ENCODE measurements at regions not wholly inside any gene's neighbourhood (a gene's known extent, or its start where the extent isn't known, plus 50 kb on each side); places are given as distances from the start of the nearest gene placed in this dataset.
"Not testable (repeated sequence)": the region's sequence is repeated elsewhere in the genome, so short reads cannot be mapped to it uniquely, and the experiment has no call there.

DNA sequence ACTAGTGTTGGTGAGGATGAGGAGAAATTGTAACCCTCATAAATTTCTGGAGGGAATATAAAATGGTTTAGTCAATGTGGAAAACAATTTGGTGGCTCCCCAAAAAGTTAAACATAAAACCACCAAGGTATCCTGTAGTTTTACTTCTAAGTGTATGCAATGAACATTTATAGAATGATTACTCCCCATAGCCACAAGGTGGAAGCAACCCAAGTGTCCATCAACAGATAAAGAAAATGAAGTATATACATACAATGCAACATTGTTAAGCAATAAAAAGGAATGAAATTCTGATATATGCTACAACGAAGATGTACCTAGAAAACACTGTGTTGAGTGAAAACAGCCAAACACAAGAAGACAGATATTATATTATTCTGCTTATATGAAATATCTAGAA lies 569.1 kb upstream of the GRID2 start:
- no peak for DNase-seq (ENCODE audit: low read depth)
- TF ChIP-seq, protein P1, sequence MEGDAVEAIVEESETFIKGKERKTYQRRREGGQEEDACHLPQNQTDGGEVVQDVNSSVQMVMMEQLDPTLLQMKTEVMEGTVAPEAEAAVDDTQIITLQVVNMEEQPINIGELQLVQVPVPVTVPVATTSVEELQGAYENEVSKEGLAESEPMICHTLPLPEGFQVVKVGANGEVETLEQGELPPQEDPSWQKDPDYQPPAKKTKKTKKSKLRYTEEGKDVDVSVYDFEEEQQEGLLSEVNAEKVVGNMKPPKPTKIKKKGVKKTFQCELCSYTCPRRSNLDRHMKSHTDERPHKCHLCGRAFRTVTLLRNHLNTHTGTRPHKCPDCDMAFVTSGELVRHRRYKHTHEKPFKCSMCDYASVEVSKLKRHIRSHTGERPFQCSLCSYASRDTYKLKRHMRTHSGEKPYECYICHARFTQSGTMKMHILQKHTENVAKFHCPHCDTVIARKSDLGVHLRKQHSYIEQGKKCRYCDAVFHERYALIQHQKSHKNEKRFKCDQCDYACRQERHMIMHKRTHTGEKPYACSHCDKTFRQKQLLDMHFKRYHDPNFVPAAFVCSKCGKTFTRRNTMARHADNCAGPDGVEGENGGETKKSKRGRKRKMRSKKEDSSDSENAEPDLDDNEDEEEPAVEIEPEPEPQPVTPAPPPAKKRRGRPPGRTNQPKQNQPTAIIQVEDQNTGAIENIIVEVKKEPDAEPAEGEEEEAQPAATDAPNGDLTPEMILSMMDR (conservative IDR thresholded peaks at IDR 0.05; ENCODE audit: control insufficient read depth, insufficient read depth, low read depth, low read length) = no peak
- H3K4me3 ChIP-seq (ENCODE audit: control insufficient read depth, low read depth, low read length) = no peak overlapping the region

DNA sequence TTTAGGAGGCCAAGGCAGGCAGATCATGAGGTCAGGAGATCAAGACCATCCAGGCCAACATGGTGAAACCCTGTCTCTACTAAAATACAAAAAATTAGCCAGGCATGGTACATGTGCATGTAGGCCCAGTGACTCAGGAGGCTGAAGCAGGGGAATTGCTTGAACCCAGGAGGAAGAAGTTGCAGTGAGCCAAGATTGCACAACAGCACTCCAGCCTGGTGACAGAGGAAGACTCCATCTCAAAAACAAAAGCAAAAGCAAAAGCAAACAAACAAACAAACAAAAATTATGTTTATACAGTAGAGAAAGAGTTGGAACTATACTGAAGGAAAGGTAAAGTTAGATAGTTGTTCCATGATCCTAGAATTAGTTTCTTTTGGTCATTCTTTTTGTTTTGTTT lies 564.9 kb upstream of the GRID2 start:
- H3K4me3 ChIP-seq (ENCODE audit: control insufficient read depth, low read depth, low read length); DNase-seq (ENCODE audit: low read depth): not testable (repeated sequence)

DNA sequence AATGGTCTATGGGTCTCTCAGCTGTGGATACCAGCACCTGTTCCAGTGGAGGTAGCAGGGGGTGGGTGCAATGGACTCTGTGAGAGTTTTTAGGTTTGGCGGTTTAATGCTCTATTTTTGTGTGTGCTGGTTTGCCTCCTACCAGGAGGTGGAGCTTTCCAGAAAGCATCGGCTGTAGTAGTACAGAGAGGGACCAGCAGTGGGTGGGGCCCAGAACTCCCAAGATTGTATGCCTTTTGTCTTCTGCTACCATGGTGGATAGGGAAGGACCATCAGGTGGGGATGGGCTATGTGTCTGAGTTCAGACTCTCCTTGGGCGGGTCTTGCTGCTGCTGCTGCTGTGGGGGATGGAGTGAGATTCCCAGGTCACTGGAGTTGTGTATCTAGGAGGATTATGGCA lies 557.2 kb upstream of the GRID2 start:
- TF ChIP-seq, protein P1 (conservative IDR thresholded peaks at IDR 0.05; ENCODE audit: control insufficient read depth, insufficient read depth, low read depth, low read length) = no peak

DNA sequence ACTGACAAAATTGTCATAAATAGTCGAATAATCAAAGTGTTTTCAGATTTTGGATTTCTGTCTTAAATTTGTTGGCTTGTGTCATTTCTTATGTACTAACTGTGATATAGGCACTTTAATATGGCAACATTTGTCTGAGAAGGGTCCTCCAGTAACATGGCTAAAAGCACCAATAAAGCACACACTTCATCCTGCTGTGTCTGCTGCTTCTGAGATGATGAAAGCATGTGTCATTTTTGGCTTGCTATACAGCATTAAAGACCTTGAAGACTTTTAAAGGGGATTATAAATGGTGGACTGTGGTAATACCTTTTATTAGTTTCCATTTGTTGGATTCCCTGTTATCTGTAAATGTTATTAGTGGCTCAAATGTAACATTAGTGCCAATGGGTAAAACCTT lies 551.8 kb upstream of the GRID2 start:
- TF ChIP-seq, protein P1 (conservative IDR thresholded peaks at IDR 0.05; ENCODE audit: control insufficient read depth, insufficient read depth, low read depth, low read length) = no peak
- no peak for DNase-seq (ENCODE audit: low read depth)

More for the DNA sequence above, 557.2 kb upstream of the GRID2 start:
- H3K4me3 ChIP-seq (ENCODE audit: control insufficient read depth, low read depth, low read length) = no peak overlapping the region
- no peak for DNase-seq (ENCODE audit: low read depth)

DNA sequence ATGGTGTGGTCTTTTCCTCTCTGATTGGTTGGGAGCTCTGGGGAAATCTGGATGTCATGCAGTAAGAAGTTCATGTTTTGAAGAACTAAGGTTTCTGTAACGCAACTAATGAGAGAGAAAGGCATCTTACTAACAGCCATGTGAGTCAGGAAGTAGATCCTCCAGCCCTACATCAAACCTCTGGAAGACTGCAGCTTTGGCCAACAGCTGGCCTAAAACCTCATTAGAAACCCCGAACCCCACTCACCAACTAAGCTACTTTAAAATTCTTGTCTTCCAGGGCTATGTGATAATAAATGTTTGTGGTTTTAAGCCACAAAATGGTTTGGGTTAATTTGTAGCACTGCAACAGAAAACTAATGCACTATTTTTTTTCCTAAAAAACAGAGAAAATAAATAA lies 549.0 kb upstream of the GRID2 start:
- DNase-seq (ENCODE audit: low read depth) = no peak
- H3K4me3 ChIP-seq (ENCODE audit: control insufficient read depth, low read depth, low read length) = no peak overlapping the region
- TF ChIP-seq, protein P1 (conservative IDR thresholded peaks at IDR 0.05; ENCODE audit: control insufficient read depth, insufficient read depth, low read depth, low read length) = no peak

More for the DNA sequence above, 551.8 kb upstream of the GRID2 start:
- no peak overlapping the region for H3K4me3 ChIP-seq (ENCODE audit: control insufficient read depth, low read depth, low read length)

DNA sequence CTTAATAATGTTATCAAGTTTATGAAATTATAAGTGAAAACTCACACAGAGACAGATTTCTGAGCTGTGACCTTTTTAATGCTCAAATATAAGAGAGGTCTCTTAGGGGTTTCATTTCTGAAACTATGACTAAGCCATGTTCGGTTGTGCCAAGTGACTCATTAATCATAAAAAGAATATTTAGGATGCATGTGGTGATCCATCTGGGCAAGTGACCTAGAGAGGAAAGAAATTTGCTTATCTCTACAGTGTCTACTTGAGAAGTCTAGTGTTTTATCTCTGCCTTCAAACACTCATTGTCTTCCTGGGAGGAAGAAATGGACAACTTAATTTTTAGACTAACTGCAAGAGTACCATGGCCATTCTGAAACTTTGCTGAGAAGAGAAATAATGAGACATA lies 545.3 kb upstream of the GRID2 start:
- DNase-seq (ENCODE audit: low read depth) = no peak
- H3K4me3 ChIP-seq (ENCODE audit: control insufficient read depth, low read depth, low read length) = no peak overlapping the region
- TF ChIP-seq, protein P1 (conservative IDR thresholded peaks at IDR 0.05; ENCODE audit: control insufficient read depth, insufficient read depth, low read depth, low read length) = no peak

DNA sequence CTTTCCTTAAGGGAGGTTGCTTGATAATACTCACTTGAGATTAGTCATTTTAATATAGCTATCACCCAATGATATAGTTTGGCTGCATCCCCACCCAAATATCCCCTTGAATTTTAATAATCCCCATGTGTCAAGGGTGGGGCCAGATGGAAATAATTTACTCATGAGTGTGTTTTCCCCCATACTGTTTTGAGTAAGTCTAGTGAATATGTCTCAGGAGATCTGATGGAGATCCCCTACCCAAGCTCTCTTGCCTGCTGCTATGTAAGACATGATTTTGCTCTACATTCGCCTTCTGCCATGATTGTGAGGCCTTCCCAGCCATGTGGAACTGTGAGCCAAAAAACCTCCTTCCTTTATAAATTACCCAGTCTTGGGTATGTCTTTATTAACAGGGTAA lies 539.7 kb upstream of the GRID2 start:
- DNase-seq (ENCODE audit: low read depth) = no peak
- no peak overlapping the region for H3K4me3 ChIP-seq (ENCODE audit: control insufficient read depth, low read depth, low read length)
- TF ChIP-seq, protein P1 (conservative IDR thresholded peaks at IDR 0.05; ENCODE audit: control insufficient read depth, insufficient read depth, low read depth, low read length) = no peak
